Muscle of back (tissue), 3 donors: ENCODE measurements at regions not wholly inside any gene's neighbourhood (a gene's known extent, or its start where the extent isn't known, plus 50 kb on each side); places are given as distances from the start of the nearest gene placed in this dataset.

ENCODE experiments used
- DNase-seq, 3 donors: peaks; one replicate each; pipeline versions ENCODE4 v3.0.0 to v3.0.0-alpha.2; 2013

GRCh38 chr12:41932470-41932991 lies 212.1 kb downstream of the GXYLT1 start:
- peak; percentile 41 to 88 (median 75) for DNase-seq

GRCh38 chr12:41930866-41931437 lies 213.7 kb downstream of the GXYLT1 start:
- DNase-seq = peak in 1 of 3 donors; percentile 60

GRCh38 chr12:41924111-41924510 lies 220.6 kb downstream of the GXYLT1 start:
- DNase-seq = no peak

- DNase-seq = no peak
These were observed 221.3 kb downstream of the GXYLT1 start for GRCh38 chr12:41923351-41923750.

GRCh38 chr12:41920355-41920754 lies 224.3 kb downstream of the GXYLT1 start:
- DNase-seq = no peak

- DNase-seq = peak in 1 of 3 donors; percentile 55
These were observed 225.0 kb downstream of the GXYLT1 start for GRCh38 chr12:41919526-41920261.

- no peak for DNase-seq
These were observed 225.6 kb downstream of the GXYLT1 start for GRCh38 chr12:41919048-41919447.

GRCh38 chr12:41917938-41918341 lies 226.7 kb downstream of the GXYLT1 start:
- DNase-seq = peak in 1 of 3 donors; percentile 39

GRCh38 chr12:41917181-41917580 lies 227.5 kb downstream of the GXYLT1 start:
- DNase-seq = no peak

- no peak for DNase-seq
These were observed 233.9 kb downstream of the GXYLT1 start for GRCh38 chr12:41910578-41911320.

GRCh38 chr12:41908206-41908605 lies 236.5 kb downstream of the GXYLT1 start:
- DNase-seq = no peak

- DNase-seq = no peak
These were observed 237.1 kb downstream of the GXYLT1 start for GRCh38 chr12:41907550-41907949.

GRCh38 chr12:41907021-41907420 lies 237.7 kb downstream of the GXYLT1 start:
- no peak for DNase-seq

- no peak for DNase-seq
These were observed 238.8 kb downstream of the GXYLT1 start for GRCh38 chr12:41905759-41906297.

GRCh38 chr12:41905073-41905758 lies 239.5 kb downstream of the GXYLT1 start:
- DNase-seq = no peak

- no peak for DNase-seq
These were observed 240.6 kb downstream of the GXYLT1 start for GRCh38 chr12:41904041-41904440.

- no peak for DNase-seq
These were observed 241.5 kb downstream of the GXYLT1 start for GRCh38 chr12:41903014-41903708.

- no peak for DNase-seq
These were observed 245.1 kb downstream of the GXYLT1 start for GRCh38 chr12:41899577-41899976.

- DNase-seq = no peak
These were observed 247.1 kb downstream of the GXYLT1 start for GRCh38 chr12:41897593-41897992.

- DNase-seq = no peak
These were observed 251.2 kb downstream of the GXYLT1 start for GRCh38 chr12:41893491-41893890.

- DNase-seq = no peak
These were observed 252.4 kb downstream of the GXYLT1 start for GRCh38 chr12:41892302-41892701.
